SU-DHL-6 (cell line): ENCODE measurements at regions not wholly inside any gene's neighbourhood (a gene's known extent, or its start where the extent isn't known, plus 50 kb on each side); places are given as distances from the start of the nearest gene placed in this dataset.

ENCODE experiments used
- H2AFZ ChIP-seq: fragments of 200-600 bp; sonication (generic); 2 replicates; pipeline ENCODE4 v1.6.1; 2014; ENCODE audit warnings: low read depth, mild to moderate bottlenecking, moderate library complexity, mixed read lengths, antibody characterized with exemption, low read length; ENCODE audit not compliant: severe bottlenecking
- H3F3A ChIP-seq: fragments of 200-600 bp; shearing (Covaris generic); 2 replicates; pipeline ENCODE4 v1.6.0; 2016; ENCODE audit warnings: antibody characterized with exemption, mild to moderate bottlenecking; ENCODE audit not compliant: insufficient read depth
- H3K27ac ChIP-seq: fragments of 200-600 bp; sonication (generic); 2 replicates; pipeline ENCODE4 v1.5.1; 2016; ENCODE audit warnings: low read depth, mild to moderate bottlenecking, low read length, moderate library complexity, mixed read lengths
- H3K27me3 ChIP-seq: fragments of 200-600 bp; sonication (generic), shearing (Covaris generic); 2 replicates; pipeline ENCODE4 v1.6.0; 2014; ENCODE audit warnings: mild to moderate bottlenecking, low read length
- H3K36me3 ChIP-seq: fragments of 200-600 bp; sonication (generic); 2 replicates; pipeline ENCODE4 v1.6.1; 2014; ENCODE audit warnings: mild to moderate bottlenecking, low read length, mixed read lengths
- H3K4me2 ChIP-seq: fragments of 300-600, 200-600 bp; shearing (Covaris generic), sonication (generic); 2 replicates; pipeline ENCODE4 v1.6.0; 2014; ENCODE audit warnings: low read length, low read depth, mild to moderate bottlenecking; ENCODE audit not compliant: poor library complexity, severe bottlenecking
- H3K4me3 ChIP-seq: fragments of 200-600 bp; sonication (generic); 2 replicates; pipeline ENCODE4 v1.5.1; 2014; ENCODE audit warnings: antibody characterized with exemption, low read length, mild to moderate bottlenecking, mixed read lengths; ENCODE audit not compliant: insufficient read depth, poor library complexity, severe bottlenecking
- H3K79me2 ChIP-seq: fragments of 200-600 bp; sonication (generic); 2 replicates; pipeline ENCODE4 v1.6.1; 2014; ENCODE audit warnings: mild to moderate bottlenecking, low read length, moderate library complexity; ENCODE audit not compliant: insufficient read depth
- H3K9ac ChIP-seq: fragments of 200-600 bp; sonication (generic); 2 replicates; pipeline ENCODE4 v1.7.0; 2014; ENCODE audit warnings: mild to moderate bottlenecking, low read length
- H3K9me2 ChIP-seq: fragments of 200-600 bp; sonication (generic); replicated peaks from 2 replicates; pipeline ENCODE4 v1.6.1; 2014; ENCODE audit warnings: low read length; ENCODE audit not compliant: insufficient read depth
- H3K9me3 ChIP-seq: fragments of 200-600 bp; sonication (generic); 2 replicates; pipeline ENCODE4 v1.6.1; 2014; ENCODE audit warnings: low read length, mixed read lengths; ENCODE audit not compliant: insufficient read depth
- H4K20me1 ChIP-seq: fragments of 200-600 bp; sonication (generic); 2 replicates; pipeline ENCODE4 v1.6.1; 2014; ENCODE audit warnings: low read depth, mild to moderate bottlenecking, antibody characterized with exemption, low read length, moderate library complexity, mixed read lengths
- EZH2phosphoT487 ChIP-seq: fragments of 200-600 bp; sonication (generic), shearing (Covaris generic); conservative IDR thresholded peaks from 2 replicates; pipeline ENCODE4 v1.6.1; 2018; ENCODE audit warnings: mild to moderate bottlenecking, antibody characterized with exemption, low read length, moderate library complexity, mixed read lengths
- TF ChIP-seq, protein P1 (sequence below): fragments of 200-600 bp; sonication (generic); IDR thresholded peaks from one replicate; pipeline ENCODE4 v1.5.1; 2017; ENCODE audit warnings: antibody characterized with exemption, mild to moderate bottlenecking, low read length, moderate library complexity; ENCODE audit not compliant: insufficient read depth, poor library complexity, severe bottlenecking

DNA sequence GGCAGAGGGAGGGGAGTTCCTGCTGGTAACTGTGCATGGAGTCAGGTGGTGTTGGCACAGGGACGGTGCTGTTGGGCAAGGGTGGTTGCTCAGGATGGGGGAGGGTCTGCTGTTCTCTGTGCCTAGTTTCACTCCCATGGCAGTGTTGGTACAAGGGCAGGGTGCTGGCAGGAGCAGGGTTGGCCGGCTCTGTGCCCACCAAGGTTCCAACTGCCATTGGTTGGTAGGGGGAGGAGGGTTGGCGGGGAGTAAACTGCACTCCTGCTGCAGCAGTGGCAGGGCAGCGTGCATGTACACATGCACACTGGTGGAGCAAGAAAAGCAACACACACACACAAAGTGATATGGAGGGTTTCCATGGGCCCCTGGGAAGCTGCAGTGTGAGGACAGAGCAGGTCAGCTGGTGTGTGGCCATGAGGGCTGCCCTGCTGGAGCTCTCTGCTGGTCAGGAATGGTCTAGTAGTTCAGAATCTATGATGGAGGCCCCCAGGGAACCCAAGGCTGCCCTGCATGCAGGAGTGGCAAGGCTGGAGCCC lies 269.9 kb upstream of the MGAT4C start:
- H3K36me3 ChIP-seq = no peaks in the 10 kb centered on the region
- H4K20me1 ChIP-seq = no peaks in the 10 kb centered on the region
- no peak overlapping the region for H3K4me3 ChIP-seq
- H3K9me3 ChIP-seq = no peaks in the 10 kb centered on the region
- TF ChIP-seq, protein P1, sequence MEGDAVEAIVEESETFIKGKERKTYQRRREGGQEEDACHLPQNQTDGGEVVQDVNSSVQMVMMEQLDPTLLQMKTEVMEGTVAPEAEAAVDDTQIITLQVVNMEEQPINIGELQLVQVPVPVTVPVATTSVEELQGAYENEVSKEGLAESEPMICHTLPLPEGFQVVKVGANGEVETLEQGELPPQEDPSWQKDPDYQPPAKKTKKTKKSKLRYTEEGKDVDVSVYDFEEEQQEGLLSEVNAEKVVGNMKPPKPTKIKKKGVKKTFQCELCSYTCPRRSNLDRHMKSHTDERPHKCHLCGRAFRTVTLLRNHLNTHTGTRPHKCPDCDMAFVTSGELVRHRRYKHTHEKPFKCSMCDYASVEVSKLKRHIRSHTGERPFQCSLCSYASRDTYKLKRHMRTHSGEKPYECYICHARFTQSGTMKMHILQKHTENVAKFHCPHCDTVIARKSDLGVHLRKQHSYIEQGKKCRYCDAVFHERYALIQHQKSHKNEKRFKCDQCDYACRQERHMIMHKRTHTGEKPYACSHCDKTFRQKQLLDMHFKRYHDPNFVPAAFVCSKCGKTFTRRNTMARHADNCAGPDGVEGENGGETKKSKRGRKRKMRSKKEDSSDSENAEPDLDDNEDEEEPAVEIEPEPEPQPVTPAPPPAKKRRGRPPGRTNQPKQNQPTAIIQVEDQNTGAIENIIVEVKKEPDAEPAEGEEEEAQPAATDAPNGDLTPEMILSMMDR = no peak
- TF ChIP-seq EZH2phosphoT487 = no peak
- H3K79me2 ChIP-seq = no peaks in the 10 kb centered on the region
- H3K9ac ChIP-seq = no peak overlapping the region
- H3F3A ChIP-seq = no peaks in the 10 kb centered on the region
- H3K9me2 ChIP-seq = no peaks in the 10 kb centered on the region
- H3K27ac ChIP-seq = no peak overlapping the region
- no peak overlapping the region for H3K4me2 ChIP-seq
- H3K27me3 ChIP-seq = no peaks in the 10 kb centered on the region
- no peak overlapping the region for H2AFZ ChIP-seq

DNA sequence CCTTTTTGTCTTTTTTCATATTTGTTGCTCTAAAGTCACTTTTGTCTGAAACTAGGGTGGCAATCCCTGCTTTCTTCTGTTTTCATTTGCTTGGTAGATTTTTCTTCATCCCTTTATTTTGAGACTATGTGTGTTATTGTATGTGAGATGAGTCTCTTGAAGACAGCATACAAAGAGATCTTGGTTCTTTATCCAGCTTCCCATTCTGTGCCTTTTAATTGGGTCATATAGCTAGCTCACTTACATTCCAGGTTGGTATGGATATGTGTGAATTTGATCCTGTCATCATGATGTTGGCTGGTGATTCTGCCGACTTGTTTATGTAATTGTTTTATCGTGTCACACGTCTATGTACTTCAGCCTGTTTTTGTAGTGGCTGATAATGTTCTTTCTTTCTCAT lies 267.7 kb upstream of the MGAT4C start:
- H2AFZ ChIP-seq = no peak overlapping the region
- H3K9me2 ChIP-seq = no peaks in the 10 kb centered on the region
- H3K4me2 ChIP-seq = no peak overlapping the region
- no peak for TF ChIP-seq EZH2phosphoT487
- TF ChIP-seq, protein P1 = no peak
- no peak overlapping the region for H3K27ac ChIP-seq
- no peaks in the 10 kb centered on the region for H3K36me3 ChIP-seq
- no peaks in the 10 kb centered on the region for H4K20me1 ChIP-seq
- no peaks in the 10 kb centered on the region for H3F3A ChIP-seq
- H3K4me3 ChIP-seq = no peak overlapping the region
- H3K9ac ChIP-seq = no peak overlapping the region
- H3K27me3 ChIP-seq = no peaks in the 10 kb centered on the region
- no peaks in the 10 kb centered on the region for H3K79me2 ChIP-seq
- H3K9me3 ChIP-seq = no peaks in the 10 kb centered on the region

DNA sequence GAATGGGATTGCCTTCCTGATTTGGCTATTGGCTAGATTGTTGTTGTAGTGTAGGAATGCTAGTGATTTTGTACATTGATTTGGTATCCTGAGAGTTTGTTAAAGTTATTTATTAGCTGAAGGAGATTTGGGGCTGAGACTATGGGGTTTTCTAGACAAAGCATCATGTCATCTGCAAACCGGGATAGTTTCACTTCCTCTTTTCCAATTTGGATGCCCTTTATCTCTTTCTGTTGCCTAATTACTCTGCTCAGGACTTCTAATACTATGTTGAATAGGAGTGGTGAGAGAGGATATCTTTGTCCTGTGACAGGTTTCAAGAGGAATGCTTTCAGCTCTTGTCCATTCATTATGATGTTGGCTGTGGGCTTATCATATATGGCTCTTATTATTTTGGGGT lies 265.7 kb upstream of the MGAT4C start:
- Histone ChIP-seq H3K4me2 (no peak overlapping the region), H2AFZ (no peak overlapping the region), H3K79me2 (no peaks in the 10 kb centered on the region), H3K36me3 (no peaks in the 10 kb centered on the region), H3K9me2 (no peaks in the 10 kb centered on the region), H3F3A (no peaks in the 10 kb centered on the region), H4K20me1 (no peaks in the 10 kb centered on the region), H3K9me3 (no peaks in the 10 kb centered on the region), H3K27me3 (no peaks in the 10 kb centered on the region), H3K9ac (no peak overlapping the region), H3K4me3 (no peak overlapping the region), H3K27ac (no peak overlapping the region)
- TF ChIP-seq EZH2phosphoT487 = no peak

DNA sequence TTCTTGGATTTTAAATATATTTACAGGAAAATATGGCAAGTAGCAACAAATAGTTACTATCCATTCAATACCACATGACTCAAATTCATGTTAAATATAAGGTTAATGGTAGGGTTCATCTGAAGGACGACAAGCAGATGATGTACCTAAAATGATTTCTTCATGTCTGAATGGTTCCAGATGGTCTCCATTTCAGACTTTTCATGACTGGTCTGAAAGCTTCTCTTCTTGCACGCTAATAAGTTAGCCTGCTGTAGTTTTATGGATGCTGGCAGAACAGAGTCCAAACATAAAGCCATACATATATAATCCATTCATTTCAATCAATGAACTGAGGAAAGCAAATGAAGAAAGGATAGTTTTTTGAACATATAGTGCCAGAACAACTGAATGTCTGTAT lies 257.0 kb upstream of the MGAT4C start:
- no peak overlapping the region for H3K9ac ChIP-seq
- no peak overlapping the region for H3K4me3 ChIP-seq
- H4K20me1 ChIP-seq = no peaks in the 10 kb centered on the region
- H3K9me3 ChIP-seq = no peaks in the 10 kb centered on the region
- H3K79me2 ChIP-seq = no peaks in the 10 kb centered on the region
- H3K27me3 ChIP-seq = no peaks in the 10 kb centered on the region
- TF ChIP-seq, protein P1 = no peak
- TF ChIP-seq EZH2phosphoT487 = no peak
- no peaks in the 10 kb centered on the region for H3K9me2 ChIP-seq
- no peak overlapping the region for H3K27ac ChIP-seq
- no peaks in the 10 kb centered on the region for H3K36me3 ChIP-seq
- H3F3A ChIP-seq = no peaks in the 10 kb centered on the region
- no peak overlapping the region for H2AFZ ChIP-seq
- H3K4me2 ChIP-seq = no peak overlapping the region
